IMR-90 (cell line): ENCODE measurements at regions not wholly inside any gene's neighbourhood (a gene's known extent, or its start where the extent isn't known, plus 50 kb on each side); places are given as distances from the start of the nearest gene placed in this dataset.
A peak's percentile ranks its signal among the peaks of the same experiment; 100 is the strongest.

Experiments
- ATAC-seq: fragments of 200-7000 bp; cut with Tn5 transposase; 2 replicates; pipeline ENCODE4 v1.9.1; 2020; ENCODE audit warnings: low read depth, mild to moderate bottlenecking, moderate library complexity
- BruUV-seq: library from RNA; stranded (reverse); fragments of 400-500 nt; replicated peaks from 2 replicates; lab custom pipeline; 2021; lab: Mats Ljungman, UMichigan
- CTCF ChIA-PET: fragments of 300-600 bp; formaldehyde crosslinking; extraction: SDS; loops from one replicate; lab custom pipeline; 2021; ENCODE audit warnings: antibody characterized with exemption; lab: Yijun Ruan, JAX
- POLR2A ChIA-PET: fragments of 300-600 bp; sonication (Branson Sonifier 250); formaldehyde crosslinking; loops from one replicate; lab custom pipeline; 2022; ENCODE audit warnings: antibody characterized with exemption; ENCODE audit not compliant: unreplicated experiment; lab: Charles Lee
- DNase-seq: peaks from one replicate; pipeline ENCODE4 v3.0.0; 2013
- H2AFZ ChIP-seq: replicated peaks from 2 replicates; pipeline ENCODE3; 2013; ENCODE audit warnings: low read length, mild to moderate bottlenecking; ENCODE audit not compliant: poor library complexity
- H2AK5ac ChIP-seq: 2 replicates; pipeline ENCODE4 v1.6.1; 2013; ENCODE audit warnings: low read depth, low read length, inconsistent platforms
- H2AK9ac ChIP-seq: replicated peaks from 2 replicates; pipeline ENCODE3; 2013; ENCODE audit warnings: mild to moderate bottlenecking, low read depth, low read length, moderate library complexity; ENCODE audit not compliant: poor library complexity
- H2BK120ac ChIP-seq: 2 replicates; pipeline ENCODE4 v1.6.1; 2013; ENCODE audit warnings: low read depth, low read length, inconsistent platforms
- H2BK15ac ChIP-seq: 3 replicates; pipeline ENCODE4 v1.6.1; 2013; ENCODE audit warnings: low read depth, low read length, inconsistent platforms
- H2BK20ac ChIP-seq: 2 replicates; pipeline ENCODE4 v1.6.1; 2013; ENCODE audit warnings: low read depth, mild to moderate bottlenecking, inconsistent platforms, low read length, moderate library complexity
- H2BK5ac ChIP-seq: 2 replicates; pipeline ENCODE4 v1.6.1; 2013; ENCODE audit warnings: mild to moderate bottlenecking, low read depth, low read length, inconsistent platforms; ENCODE audit not compliant: poor library complexity, severe bottlenecking
- H3K14ac ChIP-seq: replicated peaks from 2 replicates; pipeline ENCODE4 v1.6.1; 2013; ENCODE audit warnings: low read depth, low read length, inconsistent platforms
- H3K18ac ChIP-seq: 2 replicates; pipeline ENCODE4 v1.6.1; 2013; ENCODE audit warnings: low read depth, low read length, control low read depth
- H3K23ac ChIP-seq: 2 replicates; pipeline ENCODE4 v1.6.1; 2013; ENCODE audit warnings: low read depth, low read length, inconsistent platforms
- H3K27ac ChIP-seq: 2 replicates; pipeline ENCODE4 v1.5.1; 2013; ENCODE audit warnings: mild to moderate bottlenecking, control low read depth, low read length; ENCODE audit not compliant: insufficient read depth
- H3K27me3 ChIP-seq: 2 replicates; pipeline ENCODE4 v1.6.1; 2013; ENCODE audit warnings: low read length; ENCODE audit not compliant: control insufficient read depth, insufficient read depth
- H3K36me3 ChIP-seq: 2 replicates; pipeline ENCODE4 v1.6.1; 2013; ENCODE audit warnings: low read length, mixed read lengths; ENCODE audit not compliant: control insufficient read depth, insufficient read depth
- H3K4ac ChIP-seq: 2 replicates; pipeline ENCODE4 v1.6.1; 2013; ENCODE audit warnings: low read depth, low read length, inconsistent platforms
- H3K4me1 ChIP-seq: 2 replicates; pipeline ENCODE4 v1.6.1; 2013; ENCODE audit warnings: low read length, mixed read lengths; ENCODE audit not compliant: control insufficient read depth, insufficient read depth
- H3K4me2 ChIP-seq: 2 replicates; pipeline ENCODE4 v1.6.1; 2013; ENCODE audit warnings: low read depth, mild to moderate bottlenecking, control low read depth, low read length, moderate library complexity
- H3K4me3 ChIP-seq: 2 replicates; pipeline ENCODE4 v1.5.1; 2013; ENCODE audit warnings: low read depth, mild to moderate bottlenecking, control low read depth, low read length, moderate library complexity; ENCODE audit not compliant: insufficient read depth
- H3K56ac ChIP-seq: 2 replicates; pipeline ENCODE4 v1.6.1; 2013; ENCODE audit warnings: low read length, inconsistent platforms; ENCODE audit not compliant: insufficient read depth; ENCODE audit errors: extremely low read depth
- H3K79me1 ChIP-seq, 2 experiments: 2 replicates each; pipeline ENCODE4 v1.6.1; 2013; ENCODE audit warnings: low read length in 2 of 2, inconsistent platforms in 1 of 2, low read depth in 1 of 2
- H3K9ac ChIP-seq: 2 replicates; pipeline ENCODE4 v1.6.1; 2013; ENCODE audit warnings: low read depth, low read length, control low read depth
- H3K9me1 ChIP-seq: 2 replicates; pipeline ENCODE4 v1.6.1; 2013; ENCODE audit warnings: low read length, inconsistent platforms; ENCODE audit not compliant: insufficient read depth
- H3K9me3 ChIP-seq: 2 replicates; pipeline ENCODE4 v1.6.1; 2013; ENCODE audit warnings: low read length; ENCODE audit not compliant: control insufficient read depth, insufficient read depth
- H4K20me1 ChIP-seq: 2 replicates; pipeline ENCODE4 v1.6.1; 2013; ENCODE audit warnings: low read length, inconsistent platforms; ENCODE audit not compliant: insufficient read depth
- H4K5ac ChIP-seq: 2 replicates; pipeline ENCODE4 v1.6.1; 2013; ENCODE audit warnings: mild to moderate bottlenecking, low read depth, low read length, control low read depth
- H4K8ac ChIP-seq, 2 experiments: 2 replicates each; pipeline ENCODE4 v1.6.1; 2013; ENCODE audit warnings: low read depth in 2 of 2, low read length in 2 of 2, control low read depth in 1 of 2, inconsistent platforms in 1 of 2
- H4K91ac ChIP-seq: 2 replicates; pipeline ENCODE4 v1.6.1; 2013; ENCODE audit warnings: low read depth, low read length, inconsistent platforms; ENCODE audit not compliant: insufficient read depth
- BHLHE40 ChIP-seq: fragments of 150-350 bp; IDR thresholded peaks from 2 replicates; pipeline ENCODE4 v1.6.1; 2016; ENCODE audit warnings: mild to moderate bottlenecking, low read depth, low read length
- CEBPB ChIP-seq: IDR thresholded peaks from 2 replicates; pipeline ENCODE4 v1.6.1; 2012; ENCODE audit warnings: low read depth, low read length, improper control_type of control experiment
- CHD1 ChIP-seq: IDR thresholded peaks from 2 replicates; pipeline ENCODE4 v1.6.1; 2012; ENCODE audit warnings: low read depth, low read length, improper control_type of control experiment
- FOS ChIP-seq: fragments of 150-350 bp; IDR thresholded peaks from 2 replicates; pipeline ENCODE4 v1.6.1; 2016; ENCODE audit warnings: low read depth, low read length
- MAFK ChIP-seq: IDR thresholded peaks from 2 replicates; pipeline ENCODE4 v1.6.1; 2012; ENCODE audit warnings: low read depth, low read length, improper control_type of control experiment
- MAZ ChIP-seq: IDR thresholded peaks from 2 replicates; pipeline ENCODE4 v1.6.1; 2012; ENCODE audit warnings: low read depth, mild to moderate bottlenecking, low read length, improper control_type of control experiment, moderate library complexity, borderline replicate concordance
- MXI1 ChIP-seq: IDR thresholded peaks from 2 replicates; pipeline ENCODE4 v1.6.1; 2012; ENCODE audit warnings: low read depth, mild to moderate bottlenecking, low read length, moderate library complexity, borderline replicate concordance
- NFE2L2 ChIP-seq: fragments of 150-350 bp; IDR thresholded peaks from 2 replicates; pipeline ENCODE4 v1.6.1; 2016; ENCODE audit warnings: low read depth, mild to moderate bottlenecking, low read length
- POLR2A ChIP-seq: IDR thresholded peaks from 2 replicates; pipeline ENCODE4 v1.6.1; 2012; ENCODE audit warnings: mild to moderate bottlenecking, low read depth, low read length
- RAD21 ChIP-seq: IDR thresholded peaks from 2 replicates; pipeline ENCODE4 v1.6.1; 2012; ENCODE audit warnings: low read length, improper control_type of control experiment
- RFX5 ChIP-seq: IDR thresholded peaks from 2 replicates; pipeline ENCODE4 v1.8.0; 2012; ENCODE audit warnings: low read depth, mild to moderate bottlenecking, low read length, moderate library complexity
- SMC3 ChIP-seq: fragments of 150-350 bp; IDR thresholded peaks from 2 replicates; pipeline ENCODE4 v1.6.1; 2016; ENCODE audit warnings: low read depth, mild to moderate bottlenecking, antibody characterized with exemption, low read length, moderate library complexity
- WGBS, 2 experiments: methylation state at CpG; one replicate each; pipeline versions ENCODE4 v1.1.5 to v1.1.7; 2013; ENCODE audit warnings: missing lambda C conversion rate in 2 of 2; ENCODE audit not compliant: insufficient read length in 1 of 2; ENCODE audit errors: extremely low coverage in 2 of 2; 5-methylcytosine and 5-hydroxymethylcytosine counted together
- dilution Hi-C: fragments of 300-500 bp; cut with HindIII; formaldehyde crosslinking; loops from one replicate; pipeline ENCODE4 v1.14.3; 2018; ENCODE audit warnings: low sequenced_read_pairs; ENCODE audit not compliant: unreplicated experiment
- in situ Hi-C: fragments of 300-500 bp; cut with MboI; formaldehyde crosslinking; loops from 3 replicates; pipeline ENCODE4 v1.14.3; 2019; ENCODE audit warnings: low sequenced_read_pairs, inconsistent platforms, mixed read lengths
- intact Hi-C: fragments of 100-400 bp; cut with micrococcal nuclease; formaldehyde crosslinking; loops from 2 replicates; pipeline ENCODE4 v1.10.0; 2022
- TF ChIP-seq, protein P1 (sequence below): fragments of 150-350 bp; IDR thresholded peaks from 2 replicates; pipeline ENCODE4 v1.6.1; 2017; ENCODE audit warnings: mild to moderate bottlenecking, antibody characterized with exemption, low read length, low read depth
- TF ChIP-seq, protein P2 (sequence below): fragments of 150-350 bp; IDR thresholded peaks from 2 replicates; pipeline ENCODE4 v1.6.1; 2016; ENCODE audit warnings: low read depth, mild to moderate bottlenecking, low read length, moderate library complexity, borderline replicate concordance
- TF ChIP-seq, protein P3 (sequence below): conservative IDR thresholded peaks from 2 replicates; pipeline ENCODE4 v1.5.1; 2012; ENCODE audit warnings: mild to moderate bottlenecking, low read depth, low read length, improper control_type of control experiment

DNA sequence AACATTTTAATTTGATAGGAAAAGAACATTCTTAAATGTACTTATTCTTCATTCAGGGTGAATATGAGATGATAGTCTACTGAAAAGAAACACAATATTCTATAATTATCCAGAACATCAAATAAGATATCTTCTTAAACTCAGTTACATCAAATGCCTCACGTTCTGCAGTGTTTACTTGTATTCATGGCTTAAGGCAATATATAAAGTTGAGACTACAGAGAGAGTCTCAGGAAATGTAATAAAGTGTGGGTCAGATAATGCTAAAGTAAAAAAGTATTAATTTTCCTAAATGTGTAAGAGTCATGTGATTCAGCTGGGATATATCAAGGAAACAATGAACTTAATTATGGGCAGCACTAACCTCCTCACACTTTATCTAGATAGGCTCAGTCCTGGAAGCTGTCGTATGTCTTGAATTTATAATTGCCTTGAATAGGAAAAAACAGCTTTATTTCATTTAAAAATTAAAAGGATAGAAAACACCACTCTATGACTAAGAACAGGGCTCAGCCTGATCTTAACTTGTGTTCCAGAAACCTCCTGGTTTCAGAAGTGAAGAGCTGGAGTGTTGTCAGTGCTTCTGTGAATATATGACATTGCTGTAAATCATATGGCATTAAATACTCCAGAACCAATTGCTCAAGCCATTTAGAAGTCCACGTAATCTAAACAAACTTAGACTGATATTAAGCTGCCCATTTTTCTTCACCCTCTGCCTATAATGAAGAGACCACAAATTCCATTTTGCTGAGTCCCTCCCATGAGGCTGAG lies 240.2 kb downstream of the FSIP2 start:
- Histone ChIP-seq H3K4me1 (no peaks in the 10 kb centered on the region), H3K27ac (no peak overlapping the region), H2BK20ac (no peak overlapping the region), H2BK5ac (no peak overlapping the region), H2AFZ (no peak overlapping the region), H2BK120ac (no peak overlapping the region), H3K79me1 (no peaks in the 10 kb centered on the region), H4K91ac (no peak overlapping the region), H3K23ac (no peak overlapping the region), H3K9me3 (no peaks in the 10 kb centered on the region), H3K27me3 (no peaks in the 10 kb centered on the region), H3K14ac (no peak overlapping the region), H3K4me3 (no peak overlapping the region), H3K36me3 (no peaks in the 10 kb centered on the region), H3K9ac (no peak overlapping the region), H2BK15ac (no peak overlapping the region), H3K4ac (no peak overlapping the region), H2AK9ac (no peak overlapping the region), H4K5ac (no peak overlapping the region), H2AK5ac (no peak overlapping the region), H3K4me2 (no peak overlapping the region), H4K8ac (no peak overlapping the region), H3K18ac (no peak overlapping the region), H3K9me1 (no peaks in the 10 kb centered on the region), H3K56ac (no peak overlapping the region), H4K20me1 (no peaks in the 10 kb centered on the region)
- TF ChIP-seq, protein P1, sequence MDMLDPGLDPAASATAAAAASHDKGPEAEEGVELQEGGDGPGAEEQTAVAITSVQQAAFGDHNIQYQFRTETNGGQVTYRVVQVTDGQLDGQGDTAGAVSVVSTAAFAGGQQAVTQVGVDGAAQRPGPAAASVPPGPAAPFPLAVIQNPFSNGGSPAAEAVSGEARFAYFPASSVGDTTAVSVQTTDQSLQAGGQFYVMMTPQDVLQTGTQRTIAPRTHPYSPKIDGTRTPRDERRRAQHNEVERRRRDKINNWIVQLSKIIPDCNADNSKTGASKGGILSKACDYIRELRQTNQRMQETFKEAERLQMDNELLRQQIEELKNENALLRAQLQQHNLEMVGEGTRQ, result no peak
- no peak for TF ChIP-seq MXI1
- TF ChIP-seq SMC3, result no peak
- no peak for TF ChIP-seq MAZ
- TF ChIP-seq CEBPB, result no peak
- TF ChIP-seq FOS, result no peak
- no peak for TF ChIP-seq CHD1
- no peak for TF ChIP-seq RFX5
- no peak for TF ChIP-seq BHLHE40
- no peak for TF ChIP-seq NFE2L2
- no peak for TF ChIP-seq MAFK
- no peak for TF ChIP-seq POLR2A
- TF ChIP-seq, protein P2, sequence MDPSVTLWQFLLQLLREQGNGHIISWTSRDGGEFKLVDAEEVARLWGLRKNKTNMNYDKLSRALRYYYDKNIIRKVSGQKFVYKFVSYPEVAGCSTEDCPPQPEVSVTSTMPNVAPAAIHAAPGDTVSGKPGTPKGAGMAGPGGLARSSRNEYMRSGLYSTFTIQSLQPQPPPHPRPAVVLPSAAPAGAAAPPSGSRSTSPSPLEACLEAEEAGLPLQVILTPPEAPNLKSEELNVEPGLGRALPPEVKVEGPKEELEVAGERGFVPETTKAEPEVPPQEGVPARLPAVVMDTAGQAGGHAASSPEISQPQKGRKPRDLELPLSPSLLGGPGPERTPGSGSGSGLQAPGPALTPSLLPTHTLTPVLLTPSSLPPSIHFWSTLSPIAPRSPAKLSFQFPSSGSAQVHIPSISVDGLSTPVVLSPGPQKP, result no peak
- TF ChIP-seq, protein P3, sequence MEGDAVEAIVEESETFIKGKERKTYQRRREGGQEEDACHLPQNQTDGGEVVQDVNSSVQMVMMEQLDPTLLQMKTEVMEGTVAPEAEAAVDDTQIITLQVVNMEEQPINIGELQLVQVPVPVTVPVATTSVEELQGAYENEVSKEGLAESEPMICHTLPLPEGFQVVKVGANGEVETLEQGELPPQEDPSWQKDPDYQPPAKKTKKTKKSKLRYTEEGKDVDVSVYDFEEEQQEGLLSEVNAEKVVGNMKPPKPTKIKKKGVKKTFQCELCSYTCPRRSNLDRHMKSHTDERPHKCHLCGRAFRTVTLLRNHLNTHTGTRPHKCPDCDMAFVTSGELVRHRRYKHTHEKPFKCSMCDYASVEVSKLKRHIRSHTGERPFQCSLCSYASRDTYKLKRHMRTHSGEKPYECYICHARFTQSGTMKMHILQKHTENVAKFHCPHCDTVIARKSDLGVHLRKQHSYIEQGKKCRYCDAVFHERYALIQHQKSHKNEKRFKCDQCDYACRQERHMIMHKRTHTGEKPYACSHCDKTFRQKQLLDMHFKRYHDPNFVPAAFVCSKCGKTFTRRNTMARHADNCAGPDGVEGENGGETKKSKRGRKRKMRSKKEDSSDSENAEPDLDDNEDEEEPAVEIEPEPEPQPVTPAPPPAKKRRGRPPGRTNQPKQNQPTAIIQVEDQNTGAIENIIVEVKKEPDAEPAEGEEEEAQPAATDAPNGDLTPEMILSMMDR, result no peak
- TF ChIP-seq RAD21, result no peak
- intact Hi-C loops, result no loop called here
- ATAC-seq (peak; percentile 44; the same call in 1 of the 2 replicates), DNase-seq (peak; percentile 4)
- in situ Hi-C loops, result no loop called here
- ChIA-PET POLR2A (no interaction called here), CTCF (no interaction called here)
- BruUV-seq, result no TSS peak
- dilution Hi-C loops, result no loop called here
- 0% methylated on average over 1 of the region's 3 CpGs; no CpG with 5 or more reads in 1 of the 2 experiments for WGBS, 2 experiments
